ENCODE measurements at regions not wholly inside any gene's neighbourhood (a gene's known extent, or its start where the extent isn't known, plus 50 kb on each side); places are given as distances from the start of the nearest gene placed in this dataset.

- TF ChIP-seq CTCF (IDR thresholded peaks at IDR 0.05; ENCODE audit: low read length) (no peak), EZH2 (IDR thresholded peaks at IDR 0.05; ENCODE audit: borderline replicate concordance, low read length) (no peak)
Measured at GRCh38 chr10:80985102-80985501, 447.4 kb downstream of the SH2D4B start.
